K562 (cell line): ENCODE measurements at regions not wholly inside any gene's neighbourhood (a gene's known extent, or its start where the extent isn't known, plus 50 kb on each side); places are given as distances from the start of the nearest gene placed in this dataset.

Experiments
- CBX8 ChIP-seq: fragments of 200-600 bp; sonication (generic); IDR thresholded peaks from 2 replicates; pipeline ENCODE4 v1.6.1; 2012; ENCODE audit warnings: borderline replicate concordance, mixed run types, low read depth, mild to moderate bottlenecking, moderate library complexity, mixed read lengths, low read length, control low read depth, inconsistent platforms; ENCODE audit not compliant: poor library complexity, severe bottlenecking; ENCODE audit errors: extremely low read depth
- CCNT2 ChIP-seq: IDR thresholded peaks from 2 replicates; pipeline ENCODE4 v1.6.1; 2011; ENCODE audit warnings: borderline replicate concordance, low read depth, mild to moderate bottlenecking, moderate library complexity, mixed read lengths, low read length; ENCODE audit not compliant: insufficient read length; ENCODE audit errors: extremely low read depth
- DACH1 ChIP-seq: fragments of 450-650 bp; IDR thresholded peaks from 2 replicates; pipeline ENCODE4 v1.6.1; 2018; ENCODE audit not compliant: partially characterized antibody
- DMBX1 ChIP-seq: fragments of 250-450 bp; sonication (Bioruptor Pico); IDR thresholded peaks from 2 replicates; pipeline ENCODE4 v1.8.0; 2022; ENCODE audit warnings: inconsistent platforms, mild to moderate bottlenecking, moderate library complexity, borderline replicate concordance
- EHMT2 ChIP-seq: fragments of 450-650 bp; IDR thresholded peaks from 2 replicates; pipeline ENCODE4 v1.6.1; 2018; ENCODE audit warnings: antibody characterized with exemption
- EP300 ChIP-seq: IDR thresholded peaks from 2 replicates; pipeline ENCODE4 v1.6.1; 2012; ENCODE audit warnings: low read length, improper control_type of control experiment
- ETV6 ChIP-seq, 3 experiments: fragments of 150-350 bp in 1 of 3; sonication (generic) in 1 of 3; formaldehyde crosslinking in 1 of 3; IDR thresholded peaks; 2 replicates each; pipeline versions ENCODE4 v1.6.1 to v1.8.0; 2014 to 2022; ENCODE audit warnings: borderline replicate concordance in 2 of 3, low read depth in 2 of 3, antibody characterized with exemption in 1 of 3, low read length in 1 of 3, mild to moderate bottlenecking in 1 of 3, missing genetic modification reagents in 1 of 3
- FOXA3 ChIP-seq, 2 experiments: fragments of 450-650 bp in 1 of 2; sonication (generic) in 1 of 2; formaldehyde crosslinking; IDR thresholded peaks in 1 of 2; conservative IDR thresholded peaks in 1 of 2; 2 replicates each; pipeline versions ENCODE4 v1.4.0 to v1.8.0; 2020 to 2022; ENCODE audit warnings: mild to moderate bottlenecking in 2 of 2, missing genetic modification reagents in 1 of 2
- JUND ChIP-seq, 2 experiments: IDR thresholded peaks; 2 replicates in 1 of 2; 3 replicates in 1 of 2; pipeline ENCODE4 v1.6.1; 2011; ENCODE audit warnings: borderline replicate concordance in 2 of 2, low read depth in 2 of 2, low read length in 2 of 2, improper control_type of control experiment in 1 of 2, missing biosample characterization in 1 of 2, missing genetic modification characterization in 1 of 2, missing genetic modification reagents in 1 of 2
- MTA2 ChIP-seq: fragments of 450-650 bp; IDR thresholded peaks from 2 replicates; pipeline ENCODE4 v1.6.1; 2016; ENCODE audit warnings: low read depth
- SMARCA4 ChIP-seq: fragments of 450-650 bp; IDR thresholded peaks from 2 replicates; pipeline ENCODE4 v1.6.1; 2016
- SMARCE1 ChIP-seq: fragments of 450-650 bp; IDR thresholded peaks from 2 replicates; pipeline ENCODE4 v1.7.1; 2016; ENCODE audit warnings: mild to moderate bottlenecking
- ZNF274 ChIP-seq: IDR thresholded peaks from 2 replicates; pipeline ENCODE4 v1.6.1; 2011; ENCODE audit warnings: low read depth, mild to moderate bottlenecking, low read length, moderate library complexity, borderline replicate concordance

- peak; percentile 50; the same call in 1 of the 2 replicates for TF ChIP-seq JUND (IDR thresholded peaks at IDR 0.05; ENCODE audit: borderline replicate concordance, low read depth, low read length)
- peak; percentile 52; the same call in 1 of the 3 replicates for TF ChIP-seq JUND (tag; IDR thresholded peaks at IDR 0.05; ENCODE audit: borderline replicate concordance, low read depth, low read length)
- TF ChIP-seq CBX8, result no peak
- TF ChIP-seq ZNF274, result peak; percentile 57; the same call in 1 of the 2 replicates
- TF ChIP-seq CCNT2, result peak; percentile 94
- TF ChIP-seq EP300, result peak; percentile 91
- TF ChIP-seq MTA2, result peak; percentile 83
- TF ChIP-seq FOXA3 (CRISPR knock-in tag; conservative IDR thresholded peaks at IDR 0.05 in 1 of 2, IDR thresholded peaks at IDR 0.05 in 1 of 2), result 0 out of 4 replicates have a peak, but pooled peaks of 1 of the 2 experiments have one; percentile 6
- TF ChIP-seq SMARCA4, result peak; percentile 90
- peak; percentile 82 for TF ChIP-seq SMARCE1
- no peak; a peak in 1 of 4 replicates for TF ChIP-seq ETV6 (IDR thresholded peaks at IDR 0.05; ENCODE audit: borderline replicate concordance in 1 of 2, low read depth in 2 of 2, low read length in 1 of 2)
- no peak for TF ChIP-seq ETV6 (CRISPR knock-in tag; IDR thresholded peaks at IDR 0.05; ENCODE audit: borderline replicate concordance)
- TF ChIP-seq DMBX1, result peak; percentile 71; the same call in 1 of the 2 replicates
- peak; percentile 68; the same call in 1 of the 2 replicates for TF ChIP-seq EHMT2
- no peak for TF ChIP-seq DACH1
These were observed 282.1 kb upstream of the TRIB2 start (continued) for GRCh38 chr2:12434630-12435098.
